H1 (cell line): ENCODE measurements at regions not wholly inside any gene's neighbourhood (a gene's known extent, or its start where the extent isn't known, plus 50 kb on each side); places are given as distances from the start of the nearest gene placed in this dataset.

ENCODE experiments used
- CEBPB ChIP-seq: IDR thresholded peaks from 2 replicates; pipeline ENCODE4 v1.6.1; 2012; ENCODE audit warnings: low read depth, low read length
- KDM4A ChIP-seq: IDR thresholded peaks from one replicate; pipeline ENCODE4 v1.7.1; 2012; ENCODE audit warnings: low read depth, mild to moderate bottlenecking, moderate library complexity, low read length, inconsistent platforms; ENCODE audit not compliant: severe bottlenecking
- NANOG ChIP-seq: IDR thresholded peaks from 2 replicates; pipeline ENCODE4 v1.6.1; 2011; ENCODE audit warnings: low read length, low read depth, mild to moderate bottlenecking, inconsistent platforms; ENCODE audit not compliant: insufficient read depth, poor library complexity, severe bottlenecking
- NRF1 ChIP-seq: IDR thresholded peaks from 2 replicates; pipeline ENCODE4 v1.6.1; 2011; ENCODE audit warnings: mild to moderate bottlenecking, low read depth, low read length, improper control_type of control experiment
- PHF8 ChIP-seq: fragments of 200-600 bp; sonication (generic); conservative IDR thresholded peaks from 2 replicates; pipeline ENCODE4 v1.7.1; 2012; ENCODE audit warnings: low read depth, mild to moderate bottlenecking, inconsistent platforms, low read length, moderate library complexity
- SP4 ChIP-seq: IDR thresholded peaks from 2 replicates; pipeline ENCODE4 v1.6.1; 2012; ENCODE audit warnings: low read length, inconsistent platforms
- SUZ12 ChIP-seq: fragments of 200-600 bp; sonication (generic); IDR thresholded peaks from 2 replicates; pipeline ENCODE4 v1.6.1; 2012; ENCODE audit warnings: mild to moderate bottlenecking, inconsistent platforms, low read length, moderate library complexity, mixed read lengths
- YY1 ChIP-seq: IDR thresholded peaks from 2 replicates; pipeline ENCODE4 v1.6.1; 2011; ENCODE audit warnings: low read depth, mild to moderate bottlenecking, low read length
- TF ChIP-seq, protein P1 (sequence below): IDR thresholded peaks from 2 replicates; pipeline ENCODE4 v1.6.1; 2011; ENCODE audit warnings: low read length, improper control_type of control experiment

- no peak for TF ChIP-seq SUZ12
- TF ChIP-seq KDM4A = no peak
- no peak for TF ChIP-seq CEBPB
- TF ChIP-seq, protein P1, sequence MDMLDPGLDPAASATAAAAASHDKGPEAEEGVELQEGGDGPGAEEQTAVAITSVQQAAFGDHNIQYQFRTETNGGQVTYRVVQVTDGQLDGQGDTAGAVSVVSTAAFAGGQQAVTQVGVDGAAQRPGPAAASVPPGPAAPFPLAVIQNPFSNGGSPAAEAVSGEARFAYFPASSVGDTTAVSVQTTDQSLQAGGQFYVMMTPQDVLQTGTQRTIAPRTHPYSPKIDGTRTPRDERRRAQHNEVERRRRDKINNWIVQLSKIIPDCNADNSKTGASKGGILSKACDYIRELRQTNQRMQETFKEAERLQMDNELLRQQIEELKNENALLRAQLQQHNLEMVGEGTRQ = no peak
- no peak for TF ChIP-seq YY1
- no peak for TF ChIP-seq NANOG
- no peak for TF ChIP-seq PHF8
- no peak for TF ChIP-seq NRF1
- TF ChIP-seq SP4 = no peak
Measured at GRCh38 chr1:29499104-29499650, 262.9 kb downstream of the PTPRU start (continued).
